Ishikawa (cell line): ENCODE measurements at regions not wholly inside any gene's neighbourhood (a gene's known extent, or its start where the extent isn't known, plus 50 kb on each side); places are given as distances from the start of the nearest gene placed in this dataset.

Experiments used
- CREB1 ChIP-seq: IDR thresholded peaks from 2 replicates; pipeline ENCODE4 v1.6.1; 2012; ENCODE audit warnings: low read depth
- EGR1 ChIP-seq: IDR thresholded peaks from 2 replicates; pipeline ENCODE4 v1.6.1; 2012
- EP300 ChIP-seq: IDR thresholded peaks from 2 replicates; pipeline ENCODE4 v1.6.1; 2012; ENCODE audit warnings: borderline replicate concordance
- TEAD4 ChIP-seq: IDR thresholded peaks from 2 replicates; pipeline ENCODE4 v1.6.1; 2012
- YY1 ChIP-seq: IDR thresholded peaks from 2 replicates; pipeline ENCODE4 v1.6.1; 2012; ENCODE audit warnings: low read depth

GRCh38 chr10:29083096-29083495, 205.8 kb upstream of the LYZL1 start:
- TF ChIP-seq TEAD4 (no peak), CREB1 (no peak), YY1 (no peak), EGR1 (no peak), EP300 (no peak)
